ENCODE measurements at regions not wholly inside any gene's neighbourhood (a gene's known extent, or its start where the extent isn't known, plus 50 kb on each side); places are given as distances from the start of the nearest gene placed in this dataset.
"Not testable (repeated sequence)": the region's sequence is repeated elsewhere in the genome, so short reads cannot be mapped to it uniquely, and the experiment has no call there.

- CTCF ChIA-PET: no interaction called here
- Mint-ChIP-seq H3K27ac (no peak overlapping the region), H3K4me3 (no peak overlapping the region), H3K9me3 (peaks cover 2% of the 10 kb centered on the region), H3K27me3 (no peaks in the 10 kb centered on the region), H3K36me3 (no peaks in the 10 kb centered on the region), H3K4me1 (ENCODE audit: low read depth) (no peaks in the 10 kb centered on the region)
- intact Hi-C loops (cut with micrococcal nuclease): no loop called here
- POLR2A ChIA-PET: no interaction called here
- no peak for DNase-seq
These were observed 272.1 kb downstream of the LRIG3 start for GRCh38 chr12:58648176-58648575.

GRCh38 chr12:58651850-58652249, 268.5 kb downstream of the LRIG3 start:
- H3K4me3 Mint-ChIP-seq: no peak overlapping the region
- H3K36me3 Mint-ChIP-seq: no peaks in the 10 kb centered on the region
- H3K4me1 Mint-ChIP-seq (ENCODE audit: low read depth): no peaks in the 10 kb centered on the region
- H3K27ac Mint-ChIP-seq: no peak overlapping the region
- ChIA-PET CTCF (no interaction called here), POLR2A (no interaction called here)
- no peak for DNase-seq
- H3K9me3 Mint-ChIP-seq: peaks cover 5% of the 10 kb centered on the region
- no peaks in the 10 kb centered on the region for H3K27me3 Mint-ChIP-seq
- intact Hi-C loops (cut with micrococcal nuclease): no loop called here

GRCh38 chr12:58654021-58654420, 266.3 kb downstream of the LRIG3 start:
- intact Hi-C loops (cut with micrococcal nuclease): no loop called here
- H3K27ac Mint-ChIP-seq: no peak overlapping the region
- POLR2A ChIA-PET: no interaction called here
- no peak for DNase-seq
- CTCF ChIA-PET: no interaction called here
- H3K36me3 Mint-ChIP-seq: no peaks in the 10 kb centered on the region
- H3K4me1 Mint-ChIP-seq (ENCODE audit: low read depth): no peaks in the 10 kb centered on the region
- no peak overlapping the region for H3K4me3 Mint-ChIP-seq
- H3K27me3 Mint-ChIP-seq: no peaks in the 10 kb centered on the region
- H3K9me3 Mint-ChIP-seq: peaks cover 5% of the 10 kb centered on the region

- intact Hi-C loops (cut with micrococcal nuclease): no loop called here
- Mint-ChIP-seq H3K27ac (no peak overlapping the region), H3K9me3 (peaks cover 5% of the 10 kb centered on the region), H3K27me3 (no peaks in the 10 kb centered on the region), H3K4me3 (no peak overlapping the region), H3K4me1 (ENCODE audit: low read depth) (no peaks in the 10 kb centered on the region), H3K36me3 (no peaks in the 10 kb centered on the region)
- DNase-seq: no peak
- POLR2A ChIA-PET: no interaction called here
- CTCF ChIA-PET: no interaction called here
These were observed 264.9 kb downstream of the LRIG3 start for GRCh38 chr12:58655375-58655774.

GRCh38 chr12:58656254-58657009, 263.9 kb downstream of the LRIG3 start:
- Mint-ChIP-seq H3K4me3 (no peak overlapping the region), H3K27me3 (no peaks in the 10 kb centered on the region), H3K36me3 (no peaks in the 10 kb centered on the region), H3K27ac (no peak overlapping the region), H3K4me1 (ENCODE audit: low read depth) (no peaks in the 10 kb centered on the region), H3K9me3 (peaks cover 5% of the 10 kb centered on the region)
- ChIA-PET CTCF (no interaction called here), POLR2A (no interaction called here)
- DNase-seq: no peak
- intact Hi-C loops (cut with micrococcal nuclease): no loop called here

- peaks cover 5% of the 10 kb centered on the region for H3K9me3 Mint-ChIP-seq
- POLR2A ChIA-PET: no interaction called here
- DNase-seq: no peak
- no peak overlapping the region for H3K27ac Mint-ChIP-seq
- CTCF ChIA-PET: no interaction called here
- H3K4me1 Mint-ChIP-seq (ENCODE audit: low read depth): no peaks in the 10 kb centered on the region
- intact Hi-C loops (cut with micrococcal nuclease): no loop called here
- H3K4me3 Mint-ChIP-seq: no peak overlapping the region
- H3K27me3 Mint-ChIP-seq: no peaks in the 10 kb centered on the region
- H3K36me3 Mint-ChIP-seq: no peaks in the 10 kb centered on the region
These were observed 263.1 kb downstream of the LRIG3 start for GRCh38 chr12:58657190-58657589.

GRCh38 chr12:58665375-58665774, 254.9 kb downstream of the LRIG3 start:
- Mint-ChIP-seq H3K4me3 (no peak overlapping the region), H3K27ac (no peak overlapping the region), H3K36me3 (no peaks in the 10 kb centered on the region), H3K4me1 (ENCODE audit: low read depth) (no peaks in the 10 kb centered on the region), H3K9me3 (no peaks in the 10 kb centered on the region), H3K27me3 (no peaks in the 10 kb centered on the region)
- intact Hi-C loops (cut with micrococcal nuclease): no loop called here
- DNase-seq: no peak
- POLR2A ChIA-PET: no interaction called here
- CTCF ChIA-PET: interaction anchor here (0.6 kb wide), 1 partner anchor 68 kb away, joined by 3 read pairs; no protein-coding TSS in a partner anchor

GRCh38 chr12:58668233-58668632, 252.1 kb downstream of the LRIG3 start:
- POLR2A ChIA-PET: no interaction called here
- Mint-ChIP-seq H3K27ac (no peak overlapping the region), H3K36me3 (no peaks in the 10 kb centered on the region), H3K27me3 (no peaks in the 10 kb centered on the region), H3K4me1 (ENCODE audit: low read depth) (no peaks in the 10 kb centered on the region), H3K4me3 (no peak overlapping the region), H3K9me3 (no peaks in the 10 kb centered on the region)
- no peak for DNase-seq
- CTCF ChIA-PET: no interaction called here
- intact Hi-C loops (cut with micrococcal nuclease): no loop called here

GRCh38 chr12:58668871-58669270, 251.4 kb downstream of the LRIG3 start:
- Mint-ChIP-seq H3K27me3 (no peaks in the 10 kb centered on the region), H3K36me3 (no peaks in the 10 kb centered on the region), H3K27ac (no peak overlapping the region), H3K4me3 (no peak overlapping the region), H3K9me3 (no peaks in the 10 kb centered on the region), H3K4me1 (ENCODE audit: low read depth) (no peaks in the 10 kb centered on the region)
- intact Hi-C loops (cut with micrococcal nuclease): no loop called here
- ChIA-PET CTCF (no interaction called here), POLR2A (no interaction called here)
- no peak for DNase-seq

- no peaks in the 10 kb centered on the region for H3K4me1 Mint-ChIP-seq (ENCODE audit: low read depth)
- no peaks in the 10 kb centered on the region for H3K9me3 Mint-ChIP-seq
- DNase-seq: no peak
- H3K4me3 Mint-ChIP-seq: no peak overlapping the region
- H3K27ac Mint-ChIP-seq: no peak overlapping the region
- intact Hi-C loops (cut with micrococcal nuclease): no loop called here
- POLR2A ChIA-PET: no interaction called here
- H3K36me3 Mint-ChIP-seq: no peaks in the 10 kb centered on the region
- no peaks in the 10 kb centered on the region for H3K27me3 Mint-ChIP-seq
- CTCF ChIA-PET: no interaction called here
These were observed 249.7 kb downstream of the LRIG3 start for GRCh38 chr12:58670623-58671022.

- no peak for DNase-seq
- Mint-ChIP-seq H3K4me3 (no peak overlapping the region), H3K4me1 (ENCODE audit: low read depth) (no peaks in the 10 kb centered on the region), H3K27ac (no peak overlapping the region), H3K36me3 (no peaks in the 10 kb centered on the region), H3K9me3 (peaks cover 2% of the 10 kb centered on the region), H3K27me3 (no peaks in the 10 kb centered on the region)
- CTCF ChIA-PET: no interaction called here
- POLR2A ChIA-PET: no interaction called here
- intact Hi-C loops (cut with micrococcal nuclease): no loop called here
These were observed 249.1 kb downstream of the LRIG3 start for GRCh38 chr12:58671196-58671595.

GRCh38 chr12:58673021-58673420, 247.3 kb downstream of the LRIG3 start:
- POLR2A ChIA-PET: no interaction called here
- DNase-seq: no peak
- CTCF ChIA-PET: no interaction called here
- no peak overlapping the region for H3K4me3 Mint-ChIP-seq
- no peak overlapping the region for H3K27ac Mint-ChIP-seq
- intact Hi-C loops (cut with micrococcal nuclease): no loop called here
- no peaks in the 10 kb centered on the region for H3K36me3 Mint-ChIP-seq
- no peaks in the 10 kb centered on the region for H3K4me1 Mint-ChIP-seq (ENCODE audit: low read depth)
- H3K27me3 Mint-ChIP-seq: no peaks in the 10 kb centered on the region
- H3K9me3 Mint-ChIP-seq: peaks cover 7% of the 10 kb centered on the region

- H3K27me3 Mint-ChIP-seq; H3K4me1 Mint-ChIP-seq (ENCODE audit: low read depth); H3K27ac Mint-ChIP-seq; H3K4me3 Mint-ChIP-seq; DNase-seq; POLR2A ChIA-PET; intact Hi-C loops (cut with micrococcal nuclease); CTCF ChIA-PET; H3K36me3 Mint-ChIP-seq: not testable (repeated sequence)
- H3K9me3 Mint-ChIP-seq: peaks cover 26% of the 10 kb centered on the region
These were observed 242.5 kb downstream of the LRIG3 start for GRCh38 chr12:58677833-58678232.

All from activated CD4-positive, alpha-beta memory T cell treated with anti-CD3 and anti-CD28 coated beads for 36 hours (primary cell).